NCI-H2107 treated with DMSO at 0.1 percent for 48 hours (cell line): ENCODE measurements at regions not wholly inside any gene's neighbourhood (a gene's known extent, or its start where the extent isn't known, plus 50 kb on each side); places are given as distances from the start of the nearest gene placed in this dataset.

Source experiments
- DNase-seq: peaks from one replicate; lab custom pipeline; 2025; ENCODE audit not compliant: unreplicated experiment; lab: John Stamatoyannopoulos, UW

DNA sequence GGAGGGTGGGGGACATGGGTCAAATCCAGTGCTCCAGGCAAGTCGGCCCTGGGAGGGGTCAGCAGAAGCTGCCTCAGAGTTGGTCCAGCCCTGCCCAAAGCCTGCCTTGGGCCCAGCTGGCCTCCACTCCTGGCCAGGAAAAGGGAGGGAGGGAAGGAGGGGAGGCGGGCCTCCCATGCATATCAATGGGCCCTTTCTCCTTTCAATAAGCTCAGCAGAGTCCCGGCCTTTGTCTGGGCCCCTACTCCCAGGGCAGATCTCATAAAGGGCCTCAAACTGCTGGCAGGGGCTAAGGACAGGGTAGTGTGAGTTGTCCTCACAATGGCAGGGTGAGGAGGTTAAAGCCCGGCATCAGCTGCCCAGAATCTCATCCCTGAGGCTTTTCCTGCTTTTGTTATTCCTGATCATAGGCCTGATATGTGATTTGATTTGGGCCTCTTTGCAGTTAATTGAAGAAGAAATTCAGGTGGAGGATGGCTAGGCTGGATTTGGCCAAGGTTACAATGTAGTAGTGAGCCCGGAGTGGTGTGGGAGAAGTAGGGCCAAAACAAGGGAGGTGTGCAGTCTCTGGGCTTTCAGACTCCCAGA, 121.1 kb upstream of the ATP6AP2 start:
- DNase-seq = no peak

DNA sequence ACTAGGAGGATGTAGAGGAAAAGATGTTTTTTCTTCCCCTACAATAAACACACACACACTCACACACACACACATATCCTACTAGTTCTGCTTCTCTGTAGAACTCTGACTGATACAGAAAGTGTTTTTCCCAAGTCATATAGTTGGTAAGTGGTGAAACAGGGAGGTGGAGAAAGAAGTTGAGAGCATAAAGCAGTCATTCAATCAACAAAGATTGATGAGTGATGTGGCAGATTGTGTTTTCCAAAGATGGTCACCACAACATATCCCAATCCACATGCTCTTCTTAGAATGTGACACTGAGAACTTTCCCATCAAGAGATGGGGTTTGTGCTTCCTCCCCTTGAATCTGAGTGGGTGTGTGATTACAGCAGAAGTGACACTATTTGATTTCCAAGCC, 123.4 kb upstream of the ATP6AP2 start:
- no peak for DNase-seq

DNA sequence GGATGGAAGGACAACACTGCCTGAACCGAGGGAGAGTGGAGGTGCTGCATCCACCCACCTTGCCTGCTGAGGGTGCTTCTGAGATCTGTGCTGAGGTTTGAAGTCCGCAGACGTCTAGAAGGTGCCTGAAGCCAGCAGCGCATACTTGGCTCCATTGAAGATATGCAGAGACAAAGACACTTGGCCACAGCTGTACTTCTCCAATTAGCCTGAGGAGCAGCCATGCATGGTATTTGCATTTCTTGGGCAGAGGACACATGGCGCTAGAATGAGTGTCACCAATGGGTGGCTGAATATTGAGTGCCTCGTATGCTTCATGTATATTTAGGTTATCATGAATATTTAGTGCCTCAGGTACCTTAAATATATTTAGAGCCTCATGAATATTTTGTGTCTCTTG, 128.7 kb upstream of the ATP6AP2 start:
- no peak for DNase-seq

DNA sequence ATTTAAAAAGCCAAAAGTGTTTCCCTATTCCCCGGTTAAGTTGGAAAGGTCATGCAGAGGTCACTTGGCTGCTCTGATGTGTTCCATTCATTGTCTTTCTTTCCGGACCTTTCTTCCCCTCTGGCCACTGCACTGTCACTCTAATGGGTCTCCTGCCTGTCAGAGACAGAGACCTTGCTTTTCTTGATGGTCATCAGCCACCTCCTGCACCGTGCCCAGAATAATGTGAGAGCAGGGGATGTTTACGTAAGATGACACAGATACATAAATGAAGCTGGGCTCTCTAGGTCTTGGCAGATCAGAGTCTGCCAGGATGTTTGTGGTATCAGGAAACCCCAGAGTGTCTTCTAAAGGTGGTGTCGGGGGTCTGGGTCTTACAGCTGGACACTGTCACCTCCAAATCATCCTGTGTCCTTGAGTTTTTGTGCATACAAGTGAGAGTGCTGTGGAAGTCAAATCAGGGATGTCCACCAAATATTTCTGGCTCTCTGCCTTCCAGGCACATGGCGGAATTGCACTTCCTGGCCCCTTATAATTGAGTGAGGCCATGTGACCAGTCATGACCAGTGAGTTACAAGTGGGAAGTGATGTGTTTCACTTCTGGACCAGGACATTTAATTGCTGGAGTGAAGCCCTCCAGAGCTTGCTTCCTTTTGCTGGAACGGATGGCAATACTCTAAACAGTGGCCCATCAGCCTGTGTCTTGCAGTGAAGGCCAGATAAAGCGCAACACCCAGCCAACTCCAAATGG, 130.6 kb upstream of the ATP6AP2 start:
- no peak for DNase-seq

DNA sequence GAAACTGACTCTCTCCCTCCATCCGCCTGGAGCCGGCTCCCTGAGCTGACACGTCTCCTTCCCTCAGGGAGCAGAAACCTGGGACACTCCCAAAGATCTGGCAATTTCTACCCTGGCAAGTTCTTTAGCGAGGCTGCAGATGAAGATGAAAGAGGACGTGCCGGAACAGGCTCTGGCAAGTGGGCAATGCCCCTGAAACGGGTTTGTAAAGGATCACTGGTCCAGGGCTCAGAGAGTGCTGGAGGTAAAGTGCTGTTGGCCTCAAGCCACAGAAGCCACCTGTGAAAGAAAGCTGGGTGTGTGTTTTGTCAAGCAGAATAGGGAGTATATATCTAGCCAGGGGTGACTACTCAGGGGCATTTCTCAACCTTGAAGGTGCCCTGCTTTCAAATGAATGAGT, 131.4 kb upstream of the ATP6AP2 start:
- no peak for DNase-seq

DNA sequence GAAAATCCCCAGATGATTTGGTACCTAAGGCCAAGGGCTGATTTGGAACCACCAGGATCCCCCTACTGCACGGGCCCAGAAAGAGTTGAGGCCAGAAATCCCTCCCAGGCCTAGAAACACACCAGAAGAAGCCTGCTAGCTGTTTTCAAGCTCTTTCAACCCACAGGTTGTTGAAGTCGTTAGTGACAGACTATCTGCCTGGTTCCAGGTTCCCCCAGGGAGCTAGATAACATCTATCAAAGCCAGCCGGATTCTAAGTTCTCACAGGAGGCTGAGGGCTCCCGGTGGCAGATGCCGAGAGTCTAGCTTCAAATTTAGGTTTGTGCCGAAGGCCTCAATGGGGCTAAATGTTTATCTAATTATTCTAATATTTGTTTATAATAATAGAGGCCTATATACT, 132.0 kb upstream of the ATP6AP2 start:
- DNase-seq = no peak

DNA sequence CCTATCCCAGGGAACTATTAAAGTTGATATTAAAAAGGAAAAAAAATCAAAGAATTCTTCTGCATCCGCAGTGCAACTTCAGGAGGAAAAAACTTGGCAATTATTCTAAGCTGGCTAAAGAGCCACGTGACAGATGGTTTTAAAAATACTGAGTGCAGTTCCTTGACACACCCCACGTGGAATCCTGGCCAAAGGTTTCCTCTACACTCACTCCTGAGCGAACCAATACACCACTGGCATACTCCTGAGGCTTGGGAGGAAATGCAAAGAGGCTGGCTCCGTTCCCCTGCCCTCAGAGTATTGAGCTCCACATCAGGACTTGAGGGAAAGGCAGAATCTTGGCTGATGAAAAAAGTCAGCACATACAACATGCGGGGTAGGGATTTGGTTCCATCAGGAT, 133.8 kb upstream of the ATP6AP2 start:
- DNase-seq = no peak

DNA sequence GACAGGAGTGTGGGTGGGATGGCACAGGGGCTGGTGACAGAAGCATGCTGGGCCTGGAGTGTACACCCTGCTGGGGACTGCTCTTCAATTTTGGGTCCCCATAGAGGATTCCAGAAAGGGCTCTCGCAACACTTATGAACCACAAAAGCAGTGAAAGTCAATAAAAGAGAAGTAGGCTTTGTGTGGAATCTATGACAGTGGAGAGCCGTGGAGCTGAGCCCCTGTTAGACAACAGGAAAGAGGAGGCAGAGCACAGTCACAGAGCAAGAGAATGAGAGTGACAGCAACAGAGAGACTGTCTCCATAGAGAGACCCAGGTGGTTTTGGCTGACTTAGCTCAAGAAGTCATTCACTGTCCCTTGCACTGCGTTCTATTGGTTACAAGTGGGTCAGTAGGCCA, 135.1 kb upstream of the ATP6AP2 start:
- no peak for DNase-seq

DNA sequence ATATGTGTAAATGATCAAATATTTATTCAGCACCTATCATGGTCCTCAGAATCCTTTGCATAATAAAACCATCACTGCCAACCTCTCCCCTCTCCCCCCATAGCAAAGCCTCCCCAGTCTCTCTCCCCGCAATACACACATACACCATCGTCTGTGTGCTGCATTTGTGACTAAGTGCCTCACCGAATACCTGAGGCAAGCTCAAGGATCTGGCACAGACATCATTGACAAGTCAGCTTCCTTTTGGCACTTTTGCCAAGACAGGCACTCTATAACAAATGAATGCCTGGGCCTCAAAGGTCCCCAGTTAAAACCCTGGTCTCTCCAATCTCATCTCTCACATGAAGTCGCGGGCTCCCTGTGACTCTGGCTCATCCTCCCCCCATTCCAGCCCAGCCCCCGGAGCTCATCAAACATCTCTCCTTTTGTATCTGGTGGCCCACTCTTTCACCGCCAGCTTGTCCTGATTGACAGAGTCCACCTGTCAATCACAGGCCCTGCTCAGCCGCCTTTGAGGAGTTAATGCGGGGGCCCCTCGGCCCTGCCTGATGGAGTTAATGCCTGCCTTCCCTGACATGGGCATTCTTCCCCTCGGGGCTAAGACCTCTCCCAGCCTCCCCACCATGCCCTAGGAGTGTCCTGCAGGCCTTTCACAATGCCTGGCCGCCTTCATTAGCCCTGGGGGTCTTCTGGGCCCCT, 135.8 kb upstream of the ATP6AP2 start:
- no peak for DNase-seq

DNA sequence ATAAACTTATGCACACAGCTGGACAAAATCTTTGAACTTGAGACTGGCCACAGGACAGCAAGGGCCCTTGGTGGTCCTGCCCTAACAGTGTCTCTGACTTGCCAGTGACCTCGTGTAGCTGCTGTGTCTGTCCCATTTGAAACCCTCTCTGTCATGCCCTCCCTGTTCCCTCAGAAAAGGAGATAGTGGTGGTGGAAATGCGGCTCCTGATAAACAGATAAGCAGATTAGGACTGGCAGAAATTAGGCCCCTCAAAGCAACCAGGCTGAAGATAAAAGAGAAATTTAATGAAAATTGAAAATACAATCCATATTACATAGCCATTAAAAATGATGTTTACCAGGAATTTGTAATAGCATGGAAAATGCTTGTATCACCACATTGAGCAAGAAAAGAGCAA, 136.6 kb upstream of the ATP6AP2 start:
- no peak for DNase-seq

DNA sequence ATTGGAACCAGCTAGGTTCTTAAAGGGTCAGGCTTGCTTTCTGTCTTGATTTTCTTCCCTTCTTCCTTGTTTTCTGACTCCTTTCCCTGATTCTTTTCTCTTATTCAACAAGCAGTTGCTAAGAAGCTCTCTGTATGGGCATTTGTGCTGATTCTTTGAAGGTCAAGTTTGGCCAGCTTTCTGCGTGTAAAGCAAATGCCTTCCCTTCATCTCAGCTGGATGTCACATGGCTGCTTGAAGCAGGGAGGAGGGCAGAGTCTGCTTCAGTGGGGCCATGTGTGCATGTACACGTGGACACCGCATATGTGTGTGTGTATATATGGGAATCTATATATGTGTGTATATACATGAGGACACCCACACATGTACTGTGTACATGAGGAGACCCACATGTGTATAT, 139.9 kb upstream of the ATP6AP2 start:
- no peak for DNase-seq

DNA sequence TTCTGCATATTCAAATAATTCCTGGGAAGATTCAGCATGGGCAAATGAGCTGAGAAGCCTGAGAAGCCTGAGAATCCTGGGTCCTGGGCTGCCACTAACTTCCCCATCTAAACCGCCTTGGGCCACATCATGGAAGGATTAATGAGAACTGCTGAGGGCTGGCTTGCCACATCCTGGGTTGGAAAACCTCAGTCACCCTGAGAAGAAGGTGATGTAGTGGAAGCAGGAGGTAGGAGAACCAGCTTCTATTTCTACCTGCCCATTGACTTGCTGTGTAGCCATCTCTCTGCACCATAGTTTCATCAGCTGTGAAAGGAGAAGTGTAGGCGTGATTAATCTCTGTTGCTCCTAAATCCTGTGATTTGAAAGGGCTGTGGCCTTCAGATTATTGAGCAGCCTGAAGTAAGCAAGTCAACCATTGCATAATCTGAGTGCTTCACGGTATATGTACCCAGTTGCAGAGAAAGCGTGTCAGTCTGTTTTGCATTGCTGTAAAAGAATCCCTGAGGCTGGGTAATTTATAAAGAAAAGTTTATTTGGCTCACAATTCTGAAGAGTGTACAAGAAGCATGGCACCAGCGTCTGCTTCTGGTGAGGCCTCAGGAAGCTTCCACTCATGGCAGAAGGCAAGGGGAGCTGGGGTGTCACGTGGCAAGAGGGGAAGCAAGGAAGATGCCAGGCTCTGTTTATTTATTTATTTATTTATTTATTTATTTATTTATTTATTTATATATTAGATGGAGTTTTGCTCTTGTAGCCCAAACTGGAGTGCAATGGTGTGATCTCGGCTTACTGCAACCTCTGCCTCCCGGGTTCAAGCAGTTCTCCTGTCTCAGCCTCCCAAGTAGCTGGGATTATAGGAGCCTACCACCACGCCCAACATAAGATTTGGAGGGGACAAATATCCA, 140.9 kb upstream of the ATP6AP2 start:
- no peak for DNase-seq

DNA sequence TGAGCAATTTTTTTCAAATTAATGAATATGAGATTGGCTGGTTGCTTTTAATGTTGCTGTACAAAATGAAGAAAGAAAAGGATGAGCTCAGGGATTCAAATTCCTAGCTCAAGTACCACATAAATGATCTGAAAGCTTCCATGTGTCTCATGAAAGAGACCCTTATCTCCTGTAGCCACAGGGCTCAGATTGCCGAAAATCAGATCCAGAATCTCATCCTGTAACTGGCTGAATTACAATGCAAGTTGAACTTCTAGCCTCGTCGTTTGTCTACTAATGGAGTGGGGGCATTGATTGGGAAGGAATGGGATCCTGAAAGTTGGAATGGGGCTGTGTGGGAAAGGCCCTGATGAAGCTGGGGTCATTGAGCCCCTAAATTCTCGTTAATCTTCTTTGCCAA, 143.4 kb upstream of the ATP6AP2 start:
- no peak for DNase-seq

DNA sequence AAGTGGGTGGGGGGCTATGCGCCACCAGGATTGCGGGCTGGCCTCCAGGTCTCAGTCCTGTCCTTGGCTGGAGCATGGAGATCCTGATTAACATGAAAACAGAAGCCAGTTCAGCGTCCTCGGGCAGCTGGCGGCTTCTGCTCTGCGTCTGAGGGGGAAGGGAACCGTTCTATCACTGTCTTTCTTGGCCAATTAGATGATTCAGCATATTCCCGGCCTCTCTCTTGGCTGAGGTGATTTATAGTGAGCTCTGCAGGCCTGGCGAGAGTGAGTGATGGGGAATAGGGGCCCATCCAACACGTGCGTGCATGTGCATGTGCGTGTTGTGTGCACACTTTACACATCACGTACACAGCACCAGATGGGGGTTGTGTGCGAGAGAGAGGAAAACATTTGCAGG, 145.8 kb upstream of the ATP6AP2 start:
- DNase-seq = no peak

DNA sequence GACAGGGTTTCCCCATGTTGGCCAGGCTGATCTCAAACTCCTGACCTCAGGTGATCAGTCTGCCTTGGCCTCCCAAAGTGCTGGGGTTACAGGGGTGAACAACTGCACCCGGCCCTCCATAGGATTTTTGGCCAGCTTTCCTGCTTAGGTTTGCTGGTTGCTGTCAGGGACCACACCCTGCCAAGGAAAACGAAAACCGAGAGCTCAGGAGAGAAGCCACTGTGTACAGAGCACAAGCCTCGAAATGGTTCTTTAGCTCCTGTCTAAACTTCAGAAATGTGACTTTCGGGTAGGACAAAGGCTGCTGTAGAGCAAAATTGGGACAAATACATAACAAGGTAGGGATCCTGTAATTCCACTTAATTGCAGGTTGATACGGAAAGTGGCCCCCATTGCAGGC, 146.3 kb upstream of the ATP6AP2 start:
- no peak for DNase-seq

DNA sequence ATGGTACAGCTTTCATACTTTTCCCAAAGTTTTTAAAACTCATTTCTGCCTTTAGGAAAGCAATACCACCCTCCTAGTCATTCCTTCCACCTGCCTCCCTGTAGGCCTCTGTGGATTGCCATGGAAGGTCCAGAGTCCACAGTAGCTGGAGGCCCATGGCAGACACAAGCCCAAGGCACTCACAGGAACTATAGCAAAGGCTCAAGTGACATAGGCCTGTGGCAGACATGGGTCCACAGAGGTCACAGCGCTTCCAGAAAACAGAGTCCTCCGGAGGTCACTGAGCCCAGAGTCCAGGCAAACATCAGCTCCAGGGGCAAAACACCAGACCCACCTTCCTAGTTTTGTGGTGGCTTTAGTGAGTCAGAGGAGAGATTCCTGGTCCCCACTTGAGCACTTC, 147.6 kb upstream of the ATP6AP2 start:
- no peak for DNase-seq

DNA sequence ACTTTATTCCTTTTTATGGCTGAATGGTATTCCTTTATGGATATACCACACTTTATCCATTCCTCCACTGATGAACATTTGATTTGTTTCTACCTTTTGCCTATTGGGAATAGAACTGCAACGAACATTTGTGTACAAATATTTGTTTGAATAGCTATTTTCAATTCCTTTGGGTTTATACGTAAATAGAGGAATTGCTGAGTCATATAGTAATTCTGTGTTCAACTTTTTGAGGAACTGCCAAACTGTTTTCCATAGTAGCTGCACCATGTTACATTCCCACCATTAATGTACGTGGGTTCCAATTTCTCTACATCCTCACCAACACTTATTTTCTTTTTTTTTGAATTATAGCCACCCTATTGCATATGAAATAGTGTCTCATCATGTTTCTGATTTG, 156.5 kb upstream of the ATP6AP2 start:
- no peak for DNase-seq

DNA sequence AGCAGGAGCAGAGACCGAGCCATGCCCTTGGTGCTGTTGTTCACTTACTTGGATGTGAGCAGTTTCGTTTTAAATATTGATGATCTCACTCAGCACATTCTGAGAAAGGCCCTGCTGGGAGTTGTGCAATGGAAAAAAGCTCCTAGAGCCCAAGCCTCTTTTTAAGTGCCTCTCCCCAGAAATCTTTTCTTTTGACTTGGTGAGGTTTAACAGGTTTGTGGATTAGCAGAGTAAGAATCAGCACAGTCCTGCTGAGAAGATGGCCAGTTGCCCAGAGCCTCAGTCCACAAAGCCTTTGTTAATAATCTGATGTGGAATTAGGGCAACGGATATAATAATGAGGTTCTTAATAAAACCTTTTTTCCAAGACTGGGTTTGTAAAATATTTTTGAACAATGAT, 157.5 kb upstream of the ATP6AP2 start:
- DNase-seq = no peak

DNA sequence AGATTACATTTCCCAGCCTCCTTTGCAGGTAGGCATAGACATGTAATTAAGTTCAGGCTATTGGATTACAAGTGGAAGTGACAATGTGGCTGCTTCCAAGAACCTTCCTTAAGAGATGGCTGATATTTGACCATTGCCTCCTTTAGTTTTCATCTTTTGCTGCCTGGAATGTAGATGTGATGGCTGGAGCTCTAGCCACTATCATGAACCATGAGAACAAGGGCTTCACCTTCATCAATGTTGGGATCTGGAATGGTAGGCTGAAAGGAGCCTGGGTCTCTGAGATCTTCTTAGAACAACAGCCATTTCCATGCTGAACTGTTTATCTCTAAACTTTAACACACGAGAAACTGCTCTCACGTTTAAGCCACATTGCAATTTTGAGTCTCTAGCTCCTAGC, 158.7 kb upstream of the ATP6AP2 start:
- no peak for DNase-seq

DNA sequence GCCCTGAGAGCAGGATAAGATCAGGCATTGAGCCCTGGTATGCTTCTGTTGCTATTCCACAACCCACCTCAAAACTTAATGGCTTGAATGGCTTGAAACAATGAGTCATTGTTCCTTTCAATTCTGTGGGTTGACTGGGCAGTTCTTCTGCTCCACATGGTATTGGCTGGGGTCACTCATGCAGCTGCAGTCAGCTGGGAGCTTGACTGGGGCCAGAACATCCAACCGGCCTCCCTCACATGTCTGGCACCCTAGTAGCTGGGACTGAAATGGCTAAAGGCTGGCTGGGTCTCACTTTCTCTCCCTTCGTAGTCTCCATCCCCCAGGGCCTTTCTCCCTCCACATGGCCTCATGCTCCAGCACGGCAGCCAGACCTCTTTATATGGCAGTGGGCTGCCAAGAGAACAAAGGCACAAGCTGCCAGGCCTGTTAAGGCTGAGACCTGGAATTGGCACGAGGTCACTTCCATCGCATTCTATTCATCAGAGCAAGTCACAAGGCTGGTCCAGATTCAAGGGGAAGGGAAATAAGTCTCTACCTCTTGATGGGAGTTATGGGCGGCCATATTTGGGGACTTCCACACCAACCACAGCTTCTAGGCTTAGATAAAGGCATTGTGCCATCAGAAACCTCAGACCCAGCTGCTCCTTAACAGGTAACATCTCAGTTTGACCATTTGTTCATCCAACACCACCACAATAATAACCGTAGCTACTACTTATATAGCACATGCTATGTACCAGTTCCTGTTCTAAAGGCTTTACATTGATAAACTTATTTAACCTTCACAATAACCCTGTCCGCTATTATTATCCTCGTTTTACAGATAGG, 159.7 kb upstream of the ATP6AP2 start:
- no peak for DNase-seq

DNA sequence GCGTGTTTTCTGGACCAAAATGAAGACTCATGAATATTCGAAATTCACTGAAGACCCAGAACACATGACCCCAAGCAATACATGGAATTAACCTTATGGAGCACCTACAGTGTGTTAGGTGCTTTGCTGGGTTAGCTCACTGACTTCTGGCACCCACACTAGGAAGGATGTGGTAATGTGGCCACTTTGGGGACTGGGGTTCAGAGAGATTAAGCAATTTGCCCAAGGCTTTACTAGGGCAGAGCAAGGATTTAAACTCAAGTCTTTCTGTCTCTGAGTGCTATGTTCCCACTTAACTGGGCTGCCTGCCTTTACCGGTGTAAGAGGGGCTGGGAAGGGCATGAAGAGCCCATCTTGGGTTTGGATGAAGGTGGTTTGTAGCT, 162.0 kb upstream of the ATP6AP2 start:
- no peak for DNase-seq
